8988T (cell line): ENCODE measurements at regions not wholly inside any gene's neighbourhood (a gene's known extent, or its start where the extent isn't known, plus 50 kb on each side); places are given as distances from the start of the nearest gene placed in this dataset.

Source experiments
- DNase-seq: peaks from one replicate; pipeline ENCODE4 v3.0.0; 2011

- no peak for DNase-seq
Measured at GRCh38 chr2:611519-611918, 65.7 kb downstream of the TMEM18 start.

GRCh38 chr2:610491-610890 lies 66.7 kb downstream of the TMEM18 start:
- DNase-seq = no peak

GRCh38 chr2:609881-610280 lies 67.3 kb downstream of the TMEM18 start:
- DNase-seq = no peak

GRCh38 chr2:609449-609848 lies 67.8 kb downstream of the TMEM18 start:
- no peak for DNase-seq

- no peak for DNase-seq
Measured at GRCh38 chr2:608711-609110, 68.5 kb downstream of the TMEM18 start.

GRCh38 chr2:608297-608696 lies 68.9 kb downstream of the TMEM18 start:
- DNase-seq = no peak

GRCh38 chr2:607709-608108 lies 69.5 kb downstream of the TMEM18 start:
- no peak for DNase-seq

- no peak for DNase-seq
Measured at GRCh38 chr2:607172-607571, 70.0 kb downstream of the TMEM18 start.

- no peak for DNase-seq
Measured at GRCh38 chr2:605674-606608, 71.3 kb downstream of the TMEM18 start.

- no peak for DNase-seq
Measured at GRCh38 chr2:604854-605524, 72.2 kb downstream of the TMEM18 start.

GRCh38 chr2:604385-604784 lies 72.8 kb downstream of the TMEM18 start:
- DNase-seq = no peak

- DNase-seq = no peak
Measured at GRCh38 chr2:603869-604268, 73.3 kb downstream of the TMEM18 start.

GRCh38 chr2:603427-603826 lies 73.8 kb downstream of the TMEM18 start:
- DNase-seq = no peak

- no peak for DNase-seq
Measured at GRCh38 chr2:602571-603359, 74.4 kb downstream of the TMEM18 start.

GRCh38 chr2:601806-602455 lies 75.3 kb downstream of the TMEM18 start:
- DNase-seq = no peak

- no peak for DNase-seq
Measured at GRCh38 chr2:601387-601698, 75.9 kb downstream of the TMEM18 start.

GRCh38 chr2:600542-601386 lies 76.4 kb downstream of the TMEM18 start:
- DNase-seq = no peak

- no peak for DNase-seq
Measured at GRCh38 chr2:599601-600000, 77.6 kb downstream of the TMEM18 start.

GRCh38 chr2:598058-598802 lies 79.0 kb downstream of the TMEM18 start:
- DNase-seq = no peak

- no peak for DNase-seq
Measured at GRCh38 chr2:595831-596592, 81.2 kb downstream of the TMEM18 start.
